Neutrophil (primary cell): ENCODE measurements at regions not wholly inside any gene's neighbourhood (a gene's known extent, or its start where the extent isn't known, plus 50 kb on each side); places are given as distances from the start of the nearest gene placed in this dataset.
"Not testable (repeated sequence)": the region's sequence is repeated elsewhere in the genome, so short reads cannot be mapped to it uniquely, and the experiment has no call there.

ENCODE experiments used
- H3K27ac ChIP-seq: fragments of 200-600 bp; sonication (generic); 2 replicates; pipeline ENCODE4 v1.5.1; 2016; ENCODE audit warnings: mild to moderate bottlenecking, moderate library complexity
- H3K27me3 ChIP-seq: fragments of 200-600 bp; sonication (generic); 2 replicates; pipeline ENCODE4 v1.6.0; 2016; ENCODE audit warnings: mild to moderate bottlenecking
- H3K36me3 ChIP-seq: fragments of 200-600 bp; sonication (generic); 2 replicates; pipeline ENCODE4 v1.5.1; 2017
- H3K4me1 ChIP-seq, 2 experiments: fragments of 200-600 bp in 1 of 2; sonication (generic) in 1 of 2; 1 replicate in 1 of 2; 2 replicates in 1 of 2; pipeline versions ENCODE4 v1.5.1 to v1.6.1; 2013 to 2016; ENCODE audit warnings: low read depth in 1 of 2, low read length in 1 of 2, mild to moderate bottlenecking in 1 of 2, moderate library complexity in 1 of 2; ENCODE audit not compliant: control insufficient read depth in 1 of 2, insufficient read depth in 1 of 2
- H3K4me3 ChIP-seq, 2 experiments: fragments of 200-600 bp in 1 of 2; sonication (generic) in 1 of 2; 1 replicate in 1 of 2; 2 replicates in 1 of 2; pipeline ENCODE4 v1.5.1; 2013 to 2016; ENCODE audit warnings: low read depth in 1 of 2, low read length in 1 of 2, mild to moderate bottlenecking in 1 of 2, moderate library complexity in 1 of 2
- H3K9me3 ChIP-seq: fragments of 200-600 bp; sonication (generic); 2 replicates; pipeline ENCODE4 v1.5.1; 2016
- TF ChIP-seq, protein P1 (sequence below): fragments of 200-600 bp; sonication (generic); IDR thresholded peaks from 2 replicates; pipeline ENCODE4 v1.5.1; 2016; ENCODE audit warnings: antibody characterized with exemption

DNA sequence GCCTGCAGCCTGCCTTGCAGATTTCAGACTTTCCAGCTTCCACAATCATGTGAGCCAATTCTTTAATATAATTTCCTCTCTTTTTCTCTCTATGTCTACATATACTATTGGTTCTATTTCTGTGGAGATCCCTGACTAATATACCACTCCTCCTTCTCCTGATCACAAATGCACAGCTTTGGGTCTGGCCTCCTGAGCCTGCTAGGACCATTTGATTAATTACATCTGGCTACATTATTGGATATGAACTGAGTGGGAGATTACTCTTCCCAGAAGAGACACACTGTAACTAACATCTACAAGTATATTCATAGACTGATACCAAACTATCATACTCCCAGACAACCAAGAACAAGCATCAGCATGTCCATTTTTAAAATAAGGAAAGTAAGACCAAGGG lies 188.9 kb upstream of the LMCD1 start:
- TF ChIP-seq, protein P1, sequence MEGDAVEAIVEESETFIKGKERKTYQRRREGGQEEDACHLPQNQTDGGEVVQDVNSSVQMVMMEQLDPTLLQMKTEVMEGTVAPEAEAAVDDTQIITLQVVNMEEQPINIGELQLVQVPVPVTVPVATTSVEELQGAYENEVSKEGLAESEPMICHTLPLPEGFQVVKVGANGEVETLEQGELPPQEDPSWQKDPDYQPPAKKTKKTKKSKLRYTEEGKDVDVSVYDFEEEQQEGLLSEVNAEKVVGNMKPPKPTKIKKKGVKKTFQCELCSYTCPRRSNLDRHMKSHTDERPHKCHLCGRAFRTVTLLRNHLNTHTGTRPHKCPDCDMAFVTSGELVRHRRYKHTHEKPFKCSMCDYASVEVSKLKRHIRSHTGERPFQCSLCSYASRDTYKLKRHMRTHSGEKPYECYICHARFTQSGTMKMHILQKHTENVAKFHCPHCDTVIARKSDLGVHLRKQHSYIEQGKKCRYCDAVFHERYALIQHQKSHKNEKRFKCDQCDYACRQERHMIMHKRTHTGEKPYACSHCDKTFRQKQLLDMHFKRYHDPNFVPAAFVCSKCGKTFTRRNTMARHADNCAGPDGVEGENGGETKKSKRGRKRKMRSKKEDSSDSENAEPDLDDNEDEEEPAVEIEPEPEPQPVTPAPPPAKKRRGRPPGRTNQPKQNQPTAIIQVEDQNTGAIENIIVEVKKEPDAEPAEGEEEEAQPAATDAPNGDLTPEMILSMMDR, result no peak
- H3K27me3 ChIP-seq, result no peaks in the 10 kb centered on the region
- no peaks in the 10 kb centered on the region for H3K4me1 ChIP-seq
- no peaks in the 10 kb centered on the region for H3K36me3 ChIP-seq
- H3K4me3 ChIP-seq, result no peak overlapping the region
- no peaks in the 10 kb centered on the region for H3K9me3 ChIP-seq
- no peak overlapping the region for H3K27ac ChIP-seq

DNA sequence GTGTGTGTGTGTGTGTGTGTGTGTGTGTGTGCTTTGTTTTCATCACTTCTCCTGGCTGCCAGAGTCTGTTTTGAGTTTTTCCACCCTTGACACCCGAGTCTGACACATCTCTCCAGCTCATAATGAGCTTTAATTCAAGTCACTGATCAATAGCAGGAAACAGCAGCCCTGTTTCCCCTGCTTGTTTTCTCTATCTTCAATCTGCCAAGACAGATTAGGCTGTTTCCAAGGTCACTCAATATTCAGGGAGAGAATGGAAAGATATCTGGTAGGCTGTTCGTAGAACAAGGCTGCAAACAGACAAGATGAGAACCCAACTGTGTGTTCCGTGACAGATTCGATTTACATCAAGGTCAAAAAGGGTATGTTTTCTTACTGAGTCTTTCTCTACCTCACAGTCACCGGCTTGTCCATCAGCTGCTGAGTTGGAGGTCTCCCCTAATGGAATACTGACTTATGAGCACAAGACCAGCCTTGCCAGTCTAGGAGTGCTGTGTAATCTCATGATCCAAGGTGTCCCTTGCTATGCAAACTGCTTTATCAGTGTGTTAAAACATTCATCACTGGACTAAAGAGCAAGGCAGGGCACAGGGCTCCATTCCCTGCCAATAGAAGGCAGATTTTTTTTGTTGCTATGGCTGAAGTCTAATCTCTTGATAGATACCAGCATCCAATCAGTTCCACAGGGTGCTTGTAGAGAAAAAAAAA lies 187.9 kb upstream of the LMCD1 start:
- Histone ChIP-seq H3K36me3 (no peaks in the 10 kb centered on the region), H3K9me3 (no peaks in the 10 kb centered on the region), H3K4me3 (no peak overlapping the region), H3K4me1 (no peaks in the 10 kb centered on the region), H3K27me3 (no peaks in the 10 kb centered on the region), H3K27ac (no peak overlapping the region)
- TF ChIP-seq, protein P1, result no peak

- not testable (repeated sequence) for H3K36me3 ChIP-seq, H3K4me1 ChIP-seq, H3K27me3 ChIP-seq, H3K9me3 ChIP-seq, H3K4me3 ChIP-seq, H3K27ac ChIP-seq
Observed at GRCh38 chr3:8315526-8315925, 186.1 kb upstream of the LMCD1 start.

GRCh38 chr3:8317661-8318649 lies 183.7 kb upstream of the LMCD1 start:
- TF ChIP-seq, protein P1, result no peak
- Histone ChIP-seq H3K36me3 (no peaks in the 10 kb centered on the region), H3K9me3 (no peaks in the 10 kb centered on the region), H3K4me1 (no peaks in the 10 kb centered on the region), H3K27me3 (no peaks in the 10 kb centered on the region), H3K4me3 (no peak overlapping the region), H3K27ac (no peak overlapping the region)

DNA sequence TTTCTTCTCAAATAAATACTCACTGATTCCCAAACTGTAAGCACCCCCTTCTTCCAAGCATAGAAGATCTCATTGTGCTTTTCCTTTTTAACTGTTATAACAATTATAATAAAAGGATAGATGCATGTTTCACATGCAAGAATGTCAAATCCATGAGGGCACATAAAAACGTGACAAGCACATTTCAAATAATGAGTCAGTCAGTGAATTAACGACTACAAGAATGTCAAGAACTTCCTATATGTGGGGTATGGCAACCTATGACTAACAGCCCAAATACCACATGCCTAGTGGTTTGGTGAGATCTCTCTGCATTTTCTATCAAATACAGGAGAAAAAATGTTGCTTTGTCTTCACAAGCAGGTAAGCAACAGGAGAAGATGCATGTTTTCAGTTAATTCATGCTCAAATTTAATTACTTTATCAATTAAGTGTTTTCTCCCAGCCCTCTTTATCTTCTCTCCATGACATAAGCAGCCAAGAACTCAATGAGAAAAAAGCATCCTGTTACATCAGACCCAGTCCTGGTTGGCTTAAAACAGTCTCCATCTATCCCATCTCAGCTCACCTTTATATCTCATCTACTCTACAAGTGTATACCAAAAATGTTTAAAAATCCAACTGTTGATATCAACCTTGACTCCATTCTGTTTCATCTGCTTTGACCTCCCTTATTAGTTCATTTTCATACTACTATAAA lies 181.5 kb upstream of the LMCD1 start:
- Histone ChIP-seq H3K36me3 (no peaks in the 10 kb centered on the region), H3K27me3 (no peaks in the 10 kb centered on the region), H3K4me1 (no peaks in the 10 kb centered on the region), H3K9me3 (no peaks in the 10 kb centered on the region), H3K4me3 (no peak overlapping the region), H3K27ac (no peak overlapping the region)
- TF ChIP-seq, protein P1, result no peak
